Natural killer cell (primary cell): ENCODE measurements at regions not wholly inside any gene's neighbourhood (a gene's known extent, or its start where the extent isn't known, plus 50 kb on each side); places are given as distances from the start of the nearest gene placed in this dataset.

ENCODE experiments used
- ATAC-seq, 3 donors: fragments of 150-1000 bp in 2 of 3; fragments of 200-7000 bp in 1 of 3; cut with Tn5 transposase; 1 replicate in 1 of 3; 2 replicates in 2 of 3; pipeline ENCODE4 v1.10.0; 2021; ENCODE audit warnings: mild to moderate bottlenecking in 2 of 3, moderate library complexity in 2 of 3
- DNase-seq, 2 donors: peaks; one replicate each; pipeline versions ENCODE4 v3.0.0 to v3.0.0-alpha.2; 2013 to 2021; ENCODE audit warnings: mixed read lengths in 1 of 2
- H3K27ac ChIP-seq: one replicate; pipeline ENCODE4 v1.5.1; 2013; ENCODE audit warnings: mild to moderate bottlenecking, low read length
- H3K27me3 ChIP-seq: one replicate; pipeline ENCODE4 v1.6.1; 2013; ENCODE audit warnings: low read length; ENCODE audit not compliant: control insufficient read depth, insufficient read depth
- H3K36me3 ChIP-seq: one replicate; pipeline ENCODE4 v1.6.1; 2013; ENCODE audit warnings: low read length; ENCODE audit not compliant: control insufficient read depth, insufficient read depth
- H3K4me1 ChIP-seq: one replicate; pipeline ENCODE4 v1.6.1; 2013; ENCODE audit warnings: low read length; ENCODE audit not compliant: control insufficient read depth, insufficient read depth
- H3K4me3 ChIP-seq: one replicate; pipeline ENCODE4 v1.5.1; 2013; ENCODE audit warnings: low read length
- H3K9me3 ChIP-seq: one replicate; pipeline ENCODE4 v1.6.1; 2013; ENCODE audit warnings: low read length; ENCODE audit not compliant: control insufficient read depth, insufficient read depth
- H3K27ac Mint-ChIP-seq, 2 donors: one replicate each; pipeline ENCODE4 v1.8.0; 2022; ENCODE audit warnings: mild to moderate bottlenecking in 2 of 2, mixed read lengths in 2 of 2, moderate library complexity in 1 of 2
- H3K27me3 Mint-ChIP-seq, 2 donors: one replicate each; pipeline ENCODE4 v1.8.0; 2022; ENCODE audit warnings: low read depth in 2 of 2, mixed read lengths in 2 of 2
- H3K36me3 Mint-ChIP-seq: one replicate; pipeline ENCODE4 v1.8.0; 2022; ENCODE audit warnings: mixed read lengths
- H3K4me1 Mint-ChIP-seq, 2 donors: one replicate each; pipeline ENCODE4 v1.8.0; 2022; ENCODE audit warnings: mixed read lengths in 2 of 2
- H3K4me3 Mint-ChIP-seq: one replicate; pipeline ENCODE4 v1.8.0; 2022; ENCODE audit warnings: mild to moderate bottlenecking, moderate library complexity, mixed read lengths
- H3K9me3 Mint-ChIP-seq, 2 donors: one replicate each; pipeline ENCODE4 v1.8.0; 2022; ENCODE audit warnings: mixed read lengths in 2 of 2
- CTCF ChIP-seq: fragments of 200-600 bp; IDR thresholded peaks from one replicate; pipeline ENCODE4 v1.8.0; 2022; ENCODE audit warnings: antibody characterized with exemption
- WGBS: methylation state at CpG from one replicate; pipeline ENCODE4 v1.1.7; 2013; ENCODE audit warnings: missing lambda C conversion rate; ENCODE audit not compliant: insufficient coverage; 5-methylcytosine and 5-hydroxymethylcytosine counted together
- intact Hi-C: fragments of 100-400 bp; cut with micrococcal nuclease; formaldehyde crosslinking; loops from one replicate; pipeline ENCODE4 v1.14.2; 2022

- H3K36me3 Mint-ChIP-seq = no peaks in the 10 kb centered on the region
- DNase-seq (no peak), ATAC-seq (no peak)
- H3K36me3 ChIP-seq = no peaks in the 10 kb centered on the region
- no peaks in the 10 kb centered on the region for H3K27me3 Mint-ChIP-seq
- no peak for TF ChIP-seq CTCF
- no peak overlapping the region for H3K4me3 ChIP-seq
- no peak overlapping the region for H3K27ac ChIP-seq
- no peak overlapping the region for H3K27ac Mint-ChIP-seq
- peaks cover 15% of the 10 kb centered on the region for H3K9me3 ChIP-seq
- no peaks in the 10 kb centered on the region for H3K4me1 ChIP-seq
- intact Hi-C loops = no loop called here
- H3K27me3 ChIP-seq = no peaks in the 10 kb centered on the region
- peaks cover 13 to 14% of the 10 kb centered on the region in 2 donors for H3K9me3 Mint-ChIP-seq
- WGBS = no CpG with 5 or more reads among the region's 2 CpGs
- no peak overlapping the region for H3K4me3 Mint-ChIP-seq
- H3K4me1 Mint-ChIP-seq = no peaks in the 10 kb centered on the region
Observed at GRCh38 chr21:20641241-20641640, 357.0 kb upstream of the NCAM2 start.

DNA sequence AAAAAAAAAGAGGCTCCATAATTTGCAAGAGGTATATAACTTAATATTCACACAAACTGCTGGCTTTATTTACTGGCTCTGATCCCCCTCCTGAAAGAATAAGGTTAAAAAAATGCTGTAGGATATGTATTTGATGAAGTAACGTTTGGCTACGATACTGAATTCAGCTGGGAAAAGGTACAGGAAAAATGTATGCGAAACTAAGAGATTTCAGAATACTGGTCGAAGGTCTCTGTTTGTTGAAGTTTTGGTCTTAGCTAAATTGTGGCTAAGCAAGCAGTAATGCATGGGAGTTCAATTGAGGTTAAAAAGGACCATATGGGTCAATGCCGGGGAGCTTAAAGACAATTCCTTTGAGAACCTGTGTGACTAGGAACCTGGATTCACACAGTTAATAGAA lies 355.5 kb upstream of the NCAM2 start:
- H3K4me1 ChIP-seq = no peaks in the 10 kb centered on the region
- no peak for TF ChIP-seq CTCF
- H3K36me3 ChIP-seq = no peaks in the 10 kb centered on the region
- no peaks in the 10 kb centered on the region for H3K27me3 ChIP-seq
- intact Hi-C loops = no loop called here
- H3K27ac ChIP-seq = no peak overlapping the region
- peaks cover 20% of the 10 kb centered on the region for H3K9me3 ChIP-seq
- Mint-ChIP-seq H3K36me3 (no peaks in the 10 kb centered on the region), H3K9me3 (peaks cover 13 to 14% of the 10 kb centered on the region in 2 donors), H3K27ac (no peak overlapping the region), H3K4me1 (no peaks in the 10 kb centered on the region), H3K27me3 (no peaks in the 10 kb centered on the region), H3K4me3 (no peak overlapping the region)
- H3K4me3 ChIP-seq = no peak overlapping the region
- no peak for ATAC-seq
- DNase-seq = no peak
- WGBS = 92% methylated on average over 5 of the region's 5 CpGs

DNA sequence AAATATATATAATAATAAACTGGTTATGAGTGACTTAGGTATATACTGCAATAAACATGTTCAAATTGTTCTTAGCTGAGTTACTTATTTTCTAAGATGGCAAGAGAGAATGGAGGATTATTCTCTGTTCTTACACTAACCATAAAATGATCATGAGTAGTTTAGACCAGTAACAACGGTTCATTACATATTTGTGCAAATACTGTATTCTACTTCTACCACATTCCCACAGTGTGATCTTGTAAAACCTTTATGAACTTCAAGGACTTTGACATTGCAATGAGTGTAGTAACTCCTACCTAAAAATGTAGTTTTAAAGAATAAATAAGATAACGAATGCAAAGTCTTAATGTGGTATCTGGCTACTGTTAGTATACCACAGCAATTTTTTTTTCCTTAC lies 353.7 kb upstream of the NCAM2 start:
- WGBS = no CpG with 5 or more reads among the region's 2 CpGs
- Mint-ChIP-seq H3K27me3 (no peaks in the 10 kb centered on the region), H3K4me3 (no peak overlapping the region), H3K36me3 (no peaks in the 10 kb centered on the region), H3K9me3 (peaks cover 7 to 14% of the 10 kb centered on the region in 2 donors), H3K27ac (no peak overlapping the region), H3K4me1 (no peaks in the 10 kb centered on the region)
- DNase-seq (no peak), ATAC-seq (no peak)
- no peaks in the 10 kb centered on the region for H3K27me3 ChIP-seq
- intact Hi-C loops = no loop called here
- H3K9me3 ChIP-seq = peaks cover 20% of the 10 kb centered on the region
- no peak for TF ChIP-seq CTCF
- no peaks in the 10 kb centered on the region for H3K4me1 ChIP-seq
- H3K36me3 ChIP-seq = no peaks in the 10 kb centered on the region
- H3K27ac ChIP-seq = no peak overlapping the region
- no peak overlapping the region for H3K4me3 ChIP-seq

DNA sequence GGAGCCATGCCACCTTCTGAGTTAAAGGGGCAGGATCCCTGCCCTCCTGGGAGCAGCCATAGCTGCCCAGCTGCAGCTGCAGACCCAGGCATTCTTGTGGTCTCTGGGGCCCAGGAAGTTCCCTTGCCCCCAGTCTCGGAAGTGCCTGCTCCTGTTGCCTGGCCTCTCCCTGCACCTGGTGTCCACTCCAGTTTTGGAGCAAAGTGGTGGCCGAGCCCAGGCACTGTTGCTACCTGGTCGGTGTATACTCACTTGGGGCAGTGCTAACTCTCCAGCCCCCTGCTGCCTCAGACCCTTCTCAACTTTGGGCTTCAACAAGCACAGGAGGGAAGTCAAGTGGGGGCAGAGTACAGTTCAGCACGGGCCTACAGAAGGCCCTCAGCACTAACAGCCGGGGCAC lies 352.9 kb upstream of the NCAM2 start:
- Histone ChIP-seq H3K36me3 (no peaks in the 10 kb centered on the region), H3K27me3 (no peaks in the 10 kb centered on the region), H3K9me3 (peaks cover 20% of the 10 kb centered on the region), H3K4me3 (no peak overlapping the region), H3K4me1 (no peaks in the 10 kb centered on the region), H3K27ac (no peak overlapping the region)
- no peak overlapping the region for H3K4me3 Mint-ChIP-seq
- H3K36me3 Mint-ChIP-seq = no peaks in the 10 kb centered on the region
- no peak for DNase-seq
- H3K27ac Mint-ChIP-seq = no peak overlapping the region
- no peak for TF ChIP-seq CTCF
- no peaks in the 10 kb centered on the region for H3K4me1 Mint-ChIP-seq
- intact Hi-C loops = no loop called here
- ATAC-seq = no peak
- 86% methylated on average over 5 of the region's 5 CpGs for WGBS
- no peaks in the 10 kb centered on the region for H3K27me3 Mint-ChIP-seq
- H3K9me3 Mint-ChIP-seq = peaks cover 7 to 16% of the 10 kb centered on the region in 2 donors
